ENCODE measurements at regions not wholly inside any gene's neighbourhood (a gene's known extent, or its start where the extent isn't known, plus 50 kb on each side); places are given as distances from the start of the nearest gene placed in this dataset.

DNA sequence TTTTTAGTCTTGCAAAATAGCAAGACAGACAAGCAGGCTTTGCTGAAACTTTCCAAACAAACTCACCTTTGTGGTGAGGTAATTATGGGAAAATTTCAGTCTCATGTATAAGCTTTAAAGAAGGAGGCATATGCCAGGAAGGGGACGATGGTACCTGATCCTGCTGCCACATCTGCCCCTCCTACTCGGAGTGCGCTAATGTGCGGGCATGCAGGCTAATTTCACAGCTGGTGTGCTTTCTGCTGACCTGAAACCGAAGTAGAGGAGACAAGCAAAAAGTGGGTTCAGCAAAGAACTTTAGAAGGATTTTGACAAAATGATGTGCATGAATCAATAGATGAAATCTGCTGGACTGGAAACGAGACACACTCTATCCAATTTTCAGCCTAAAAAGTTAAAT is 117.1 kb upstream of the IRX4 start:
- TF ChIP-seq CTCF (IDR thresholded peaks at IDR 0.05) (no peak), POLR2A (IDR thresholded peaks at IDR 0.05) (no peak), EP300 (IDR thresholded peaks at IDR 0.05) (no peak)

Measured in ovary (tissue), 3 donors.